ENCODE measurements at regions not wholly inside any gene's neighbourhood (a gene's known extent, or its start where the extent isn't known, plus 50 kb on each side); places are given as distances from the start of the nearest gene placed in this dataset.

- Histone ChIP-seq H4K20me1 (replicated peaks; ENCODE audit: insufficient read depth) (no peaks in the 10 kb centered on the region), H2AFZ (no peak overlapping the region), H3K4me1 (ENCODE audit: insufficient read depth) (no peaks in the 10 kb centered on the region), H3K4me3 (no peak overlapping the region), H3K4me2 (no peak overlapping the region), H3K27me3 (ENCODE audit: insufficient read depth) (no peaks in the 10 kb centered on the region), H3K9me2 (ENCODE audit: insufficient read depth) (peaks cover 7% of the 10 kb centered on the region; the same call in 1 of the 2 replicates), H3K27ac (ENCODE audit: low read depth) (no peak overlapping the region), H3K36me3 (ENCODE audit: insufficient read depth) (no peaks in the 10 kb centered on the region), H3F3A (replicated peaks; ENCODE audit: low read depth) (no peaks in the 10 kb centered on the region), H3K79me2 (replicated peaks; ENCODE audit: insufficient read depth) (no peaks in the 10 kb centered on the region)
- H3K4me1 Mint-ChIP-seq: no peaks in the 10 kb centered on the region
- H3K27me3 Mint-ChIP-seq (ENCODE audit: insufficient read depth, low read depth, poor library complexity): no peaks in the 10 kb centered on the region
- no peak overlapping the region; the same call in 1 of the 2 replicates for H3K27ac Mint-ChIP-seq
- ATAC-seq: no peak
- TF ChIP-seq ZNF114 (CRISPR knock-in tag; IDR thresholded peaks at IDR 0.05) (no peak), STAT1 (IDR thresholded peaks at IDR 0.05; ENCODE audit: unreplicated experiment) (no peak), ETS1 (IDR thresholded peaks at IDR 0.05) (no peak), REST (IDR thresholded peaks at IDR 0.05; ENCODE audit: unreplicated experiment) (no peak)
- no peak for DNase-seq (ENCODE audit: low spot score)
- H3K4me3 Mint-ChIP-seq: no peak overlapping the region
- no peaks in the 10 kb centered on the region; the same call in 2 of the 3 replicates for H3K36me3 Mint-ChIP-seq (ENCODE audit: low read depth)
- H3K9me3 Mint-ChIP-seq: no peaks in the 10 kb centered on the region; the same call in 2 of the 3 replicates
Observed at GRCh38 chr2:153134725-153135124, 343.8 kb downstream of the RPRM start.

- Mint-ChIP-seq H3K4me3 (no peak overlapping the region), H3K27me3 (ENCODE audit: insufficient read depth, low read depth, poor library complexity) (no peaks in the 10 kb centered on the region), H3K4me1 (no peaks in the 10 kb centered on the region), H3K36me3 (ENCODE audit: low read depth) (no peaks in the 10 kb centered on the region; the same call in 2 of the 3 replicates), H3K27ac (no peak overlapping the region), H3K9me3 (no peaks in the 10 kb centered on the region; the same call in 2 of the 3 replicates)
- Histone ChIP-seq H3K4me2 (no peak overlapping the region), H4K20me1 (replicated peaks; ENCODE audit: insufficient read depth) (no peaks in the 10 kb centered on the region), H3F3A (replicated peaks; ENCODE audit: low read depth) (no peaks in the 10 kb centered on the region), H3K27ac (ENCODE audit: low read depth) (no peak overlapping the region), H3K36me3 (ENCODE audit: insufficient read depth) (no peaks in the 10 kb centered on the region), H3K79me2 (replicated peaks; ENCODE audit: insufficient read depth) (no peaks in the 10 kb centered on the region), H3K9me2 (ENCODE audit: insufficient read depth) (peaks cover 8% of the 10 kb centered on the region; the same call in 1 of the 2 replicates), H3K4me3 (no peak overlapping the region), H2AFZ (no peak overlapping the region; the same call in 1 of the 2 replicates), H3K4me1 (ENCODE audit: insufficient read depth) (no peaks in the 10 kb centered on the region), H3K27me3 (ENCODE audit: insufficient read depth) (no peaks in the 10 kb centered on the region)
- no peak for DNase-seq (ENCODE audit: low spot score)
- ATAC-seq: no peak
- TF ChIP-seq REST (IDR thresholded peaks at IDR 0.05; ENCODE audit: unreplicated experiment): no peak
- no peak for TF ChIP-seq JUNB (IDR thresholded peaks at IDR 0.05; ENCODE audit: unreplicated experiment)
- TF ChIP-seq EZH2phosphoT487 (IDR thresholded peaks at IDR 0.05; ENCODE audit: unreplicated experiment): no peak
- no peak for TF ChIP-seq ZNF114 (CRISPR knock-in tag; IDR thresholded peaks at IDR 0.05)
- TF ChIP-seq ZNF331 (CRISPR knock-in tag; IDR thresholded peaks at IDR 0.05; ENCODE audit: low read depth): no peak
- no peak for TF ChIP-seq POLR2AphosphoS5 (IDR thresholded peaks at IDR 0.05; ENCODE audit: low read depth)
- no peak for TF ChIP-seq NANOG (IDR thresholded peaks at IDR 0.05; ENCODE audit: borderline replicate concordance)
- no peak for TF ChIP-seq EZH2 (IDR thresholded peaks at IDR 0.05; ENCODE audit: low read depth, unreplicated experiment)
- no peak for TF ChIP-seq CTCF (conservative IDR thresholded peaks at IDR 0.05; ENCODE audit: low read depth in 2 of 2)
Observed at GRCh38 chr2:153133716-153134115, 344.8 kb downstream of the RPRM start.

Data from GM23338 (cell line).